GM19239 (cell line): ENCODE measurements at regions not wholly inside any gene's neighbourhood (a gene's known extent, or its start where the extent isn't known, plus 50 kb on each side); places are given as distances from the start of the nearest gene placed in this dataset.

ENCODE experiments used
- DNase-seq: peaks from one replicate; pipeline ENCODE4 v3.0.0; 2011; ENCODE audit warnings: low spot score; ENCODE audit not compliant: insufficient read length
- FAIRE-seq: peaks from 2 replicates; lab custom pipeline; 2011; peaks lifted over from hg19 to GRCh38; lab: Jason Lieb, UNC

DNA sequence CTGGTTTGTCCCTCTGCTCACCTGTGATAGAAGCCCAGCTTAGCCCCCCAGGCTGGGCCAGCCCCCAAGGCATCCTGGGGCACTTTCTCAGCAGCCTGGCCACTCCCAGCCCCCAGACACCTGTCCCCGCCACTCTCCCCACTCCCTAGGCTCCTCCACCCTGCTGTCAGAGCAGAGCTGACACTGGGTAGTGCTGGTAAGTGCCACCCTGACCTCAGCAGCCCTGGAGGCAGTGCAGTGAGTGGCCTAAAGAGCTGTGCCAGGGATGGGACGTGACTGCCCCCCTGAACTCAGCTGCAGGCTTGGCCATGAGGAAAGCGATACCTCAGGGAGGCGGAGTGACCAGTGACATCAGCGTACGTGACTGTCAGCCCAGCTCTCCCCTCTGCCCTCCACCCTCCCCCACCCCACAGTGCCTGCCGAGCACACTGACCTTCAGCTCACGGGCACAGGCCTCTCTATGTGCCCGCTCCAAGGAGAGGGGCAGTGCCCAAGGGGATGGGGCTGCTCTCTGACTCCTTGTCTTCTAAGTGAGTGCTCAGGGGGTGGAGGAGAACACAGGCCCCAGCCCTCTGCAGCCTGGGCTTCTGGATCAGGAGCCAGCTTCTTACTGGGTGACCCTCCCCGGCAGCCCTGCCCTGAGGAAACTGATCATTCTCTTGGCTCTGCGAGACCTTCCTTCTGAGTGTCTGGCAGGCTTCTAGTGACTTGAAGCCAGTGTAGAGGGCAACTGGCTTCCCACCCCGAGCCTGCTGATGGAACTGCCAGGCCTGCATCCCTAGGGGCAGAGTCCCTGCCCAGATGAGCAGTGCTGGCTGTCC is 172.7 kb downstream of the MRPL14 start:
- no peak for FAIRE-seq
- no peak for DNase-seq

DNA sequence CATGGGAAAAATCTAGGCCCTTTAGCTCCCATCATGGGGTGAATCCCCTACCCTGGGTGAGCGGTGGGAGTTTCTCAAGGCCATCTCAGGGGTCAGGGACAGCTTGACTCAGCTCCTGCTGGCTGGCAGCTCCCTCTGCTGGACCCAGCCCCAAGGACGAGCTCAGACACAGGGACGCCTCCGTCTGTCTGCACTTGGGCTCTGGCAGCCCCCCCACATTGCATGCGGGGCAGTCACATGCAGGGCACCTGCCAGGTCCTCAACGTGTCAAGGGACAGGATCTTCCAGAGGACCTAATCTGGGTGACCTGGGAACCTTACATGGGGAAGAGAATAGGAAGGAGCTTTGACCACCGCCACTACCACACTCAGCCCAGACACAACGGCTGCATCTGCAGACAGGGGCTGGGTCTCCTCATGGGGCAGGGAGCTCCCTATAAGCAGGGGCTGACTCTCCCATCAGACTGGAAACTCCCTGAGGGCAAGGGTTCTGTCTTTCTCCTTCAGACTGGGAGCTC is 173.4 kb downstream of the MRPL14 start:
- no peak for FAIRE-seq
- no peak for DNase-seq

DNA sequence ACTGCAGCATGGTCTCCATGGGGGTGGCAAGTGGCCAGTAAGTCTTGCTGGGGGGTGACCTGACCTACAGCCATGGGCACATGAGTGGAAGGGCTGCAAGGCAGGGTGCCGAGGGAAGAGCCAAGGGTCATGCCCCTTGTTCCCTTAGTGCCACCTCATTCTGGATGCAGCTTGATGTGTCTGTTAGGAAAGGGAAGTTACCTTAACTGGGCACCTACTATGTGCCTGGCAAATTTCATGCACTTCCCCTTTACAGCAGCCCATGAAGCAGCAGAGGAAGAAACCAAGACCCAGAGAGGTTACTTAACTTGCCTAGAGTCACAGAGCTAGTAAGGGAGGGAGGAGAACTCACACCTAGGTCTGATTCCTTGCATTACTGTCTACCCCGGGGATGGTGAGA is 174.0 kb downstream of the MRPL14 start:
- DNase-seq (no peak), FAIRE-seq (no peak)

DNA sequence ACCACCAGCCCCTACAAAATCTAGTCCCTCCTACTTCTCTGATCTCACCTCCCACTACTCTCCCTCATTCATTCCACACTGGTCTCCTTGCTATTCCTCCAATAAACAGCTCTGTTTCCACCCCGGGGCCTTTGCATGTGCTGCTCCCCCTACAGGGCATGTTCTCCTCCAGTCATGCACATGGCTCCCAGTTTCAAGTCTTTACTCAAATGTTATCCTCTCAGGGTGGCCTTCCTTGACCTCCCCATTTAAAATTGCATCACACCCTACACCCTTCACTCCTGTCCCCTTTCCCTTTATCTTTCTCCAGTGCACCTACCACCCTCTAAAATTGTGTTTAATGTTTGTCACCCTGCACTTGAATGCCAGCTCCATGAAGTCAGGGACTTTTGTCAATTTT is 174.5 kb downstream of the MRPL14 start:
- FAIRE-seq, result no peak

DNA sequence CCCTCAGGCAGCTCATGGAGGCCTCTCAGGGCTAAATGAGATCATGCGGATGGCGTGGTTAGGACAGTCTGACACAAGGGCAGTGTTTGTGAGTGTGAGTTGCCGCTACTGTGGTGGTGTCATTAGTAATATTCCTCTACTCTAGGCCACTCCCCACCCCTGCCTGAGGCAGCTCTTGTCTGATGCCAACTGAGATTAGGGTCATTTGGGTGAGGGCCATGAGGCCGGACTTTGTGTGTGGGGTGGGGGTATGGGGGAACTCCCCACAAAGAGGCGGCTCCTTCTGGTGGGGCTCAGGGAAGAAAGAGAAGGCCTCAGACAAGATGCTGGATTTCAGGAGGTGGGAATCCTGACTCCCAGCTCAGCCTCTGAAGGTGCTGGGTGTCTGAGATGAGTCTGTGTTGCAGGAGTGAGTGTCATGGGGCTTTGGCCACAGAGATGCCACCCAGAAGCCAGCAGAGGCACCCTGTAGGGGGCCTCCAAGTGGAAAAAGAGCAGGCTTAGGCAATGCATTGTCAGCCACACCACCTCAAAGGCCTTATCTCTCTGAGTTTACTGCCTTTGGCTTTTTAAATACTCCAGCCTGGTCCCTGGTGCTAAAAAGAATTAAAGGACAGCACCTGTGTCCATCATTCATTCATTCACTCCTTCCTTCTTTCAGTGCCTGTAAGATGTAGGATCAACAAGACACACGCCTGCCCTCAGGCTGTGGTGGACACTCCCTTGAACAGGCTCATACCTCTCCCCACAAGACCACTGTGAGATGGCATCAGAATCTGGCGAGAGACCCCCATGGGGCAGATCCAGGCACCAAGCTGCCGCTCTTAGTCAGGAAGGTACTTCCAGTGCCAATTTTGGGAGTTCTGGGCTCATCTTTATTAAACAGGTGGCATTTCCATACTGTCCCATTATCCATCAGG is 175.2 kb downstream of the MRPL14 start:
- no peak for DNase-seq
- FAIRE-seq, result no peak

More for the DNA sequence above, 174.5 kb downstream of the MRPL14 start:
- DNase-seq, result no peak

DNA sequence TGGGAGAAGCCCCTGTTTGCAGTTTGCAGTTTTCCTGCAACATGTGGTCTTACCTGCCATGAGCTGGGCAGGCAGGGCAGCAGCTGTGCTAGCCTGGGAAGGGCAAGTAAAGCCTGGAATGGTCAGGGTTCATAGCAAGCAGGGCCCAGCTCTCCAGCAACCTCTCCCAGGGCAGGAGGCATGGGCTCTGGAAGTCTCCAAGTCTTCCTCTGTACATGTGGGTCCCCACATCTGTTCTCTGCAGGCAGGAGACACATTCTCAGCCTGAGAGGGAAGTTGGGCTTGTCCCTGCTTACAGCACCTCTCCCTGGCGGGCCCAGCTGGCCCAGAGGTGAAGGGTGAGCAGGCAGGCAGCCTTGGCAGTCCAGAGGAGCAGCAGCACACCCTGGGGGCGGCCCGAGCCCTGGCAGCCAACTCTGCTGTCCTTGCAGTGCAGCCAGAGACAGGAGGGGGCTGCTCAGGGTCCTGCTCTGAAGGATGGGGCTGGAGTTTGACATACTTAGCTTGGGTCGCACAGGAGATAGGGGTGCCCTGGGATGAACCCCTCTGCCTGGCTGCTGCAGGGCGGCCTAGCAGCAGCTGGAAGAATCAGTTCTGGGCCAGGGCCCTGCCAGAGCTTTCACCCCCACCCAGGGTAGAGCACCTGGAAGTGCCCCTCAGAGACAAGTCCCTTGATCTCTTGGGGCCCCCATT is 176.0 kb downstream of the MRPL14 start:
- no peak for DNase-seq
- no peak for FAIRE-seq

DNA sequence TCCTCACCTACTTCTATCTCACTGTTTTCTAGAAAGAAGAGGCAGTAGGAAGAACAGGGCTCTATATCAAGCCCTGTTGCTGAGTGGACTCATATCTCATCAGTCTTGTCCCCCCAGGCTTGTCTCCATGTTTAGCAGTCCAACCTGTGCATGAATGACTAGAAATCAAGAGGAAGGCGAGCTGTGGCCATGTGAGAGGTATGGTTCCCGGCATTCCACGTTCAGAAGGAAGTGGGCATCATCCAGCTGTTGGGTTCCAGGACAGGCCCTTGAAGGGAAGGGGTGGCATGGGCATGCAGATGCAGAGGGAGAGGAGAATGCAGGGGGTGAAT is 176.6 kb downstream of the MRPL14 start:
- DNase-seq, result no peak
- FAIRE-seq, result no peak

DNA sequence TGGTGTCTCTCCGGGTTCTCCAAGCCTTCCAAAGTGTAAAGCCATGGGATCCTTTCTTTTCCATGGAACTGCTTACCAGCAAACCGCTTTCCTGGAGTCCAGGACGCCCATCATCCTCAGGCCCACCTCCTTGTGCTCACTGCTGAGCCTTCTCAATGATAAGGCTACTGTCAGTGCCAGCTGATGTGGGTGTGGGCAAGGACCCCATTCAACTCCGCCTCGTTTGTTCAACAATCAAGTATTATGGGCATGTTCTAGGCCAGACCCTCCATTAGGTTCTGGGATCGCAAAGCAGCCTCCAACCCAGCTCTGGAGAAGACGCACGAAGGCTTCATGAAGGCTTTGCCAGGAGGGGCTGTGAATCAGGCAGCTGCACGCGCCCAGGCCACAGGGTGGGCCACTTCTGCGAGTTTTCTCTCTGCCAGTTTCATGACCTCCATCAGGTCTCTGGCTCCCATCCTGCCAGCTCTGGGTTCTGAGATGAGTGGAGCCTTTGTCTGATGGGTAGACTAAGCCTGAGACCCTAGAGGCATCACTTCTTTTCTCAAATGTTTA is 177.1 kb downstream of the MRPL14 start:
- FAIRE-seq, result no peak
- DNase-seq, result no peak

DNA sequence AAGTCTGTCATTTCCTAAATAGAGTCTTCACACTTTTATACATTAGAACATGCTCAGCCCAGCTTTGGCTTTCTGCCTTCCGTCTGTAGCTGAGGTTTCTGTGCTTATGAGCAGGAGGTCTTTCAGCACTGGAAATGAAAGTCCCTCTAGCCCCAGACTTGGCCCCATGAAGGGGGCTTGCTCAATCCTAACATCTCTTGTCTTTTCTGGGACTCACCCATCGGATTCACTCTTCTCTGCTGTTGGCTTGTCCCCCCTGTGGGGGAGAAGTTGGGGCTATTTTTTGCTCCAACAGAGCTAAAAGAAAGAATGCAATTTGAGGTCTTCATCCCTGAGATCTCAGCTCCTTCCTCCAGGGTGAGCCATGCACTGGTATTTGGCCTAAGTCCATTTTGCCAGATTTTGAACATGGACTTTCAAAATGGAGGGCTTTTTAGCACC is 177.7 kb downstream of the MRPL14 start:
- no peak for FAIRE-seq
- no peak for DNase-seq

DNA sequence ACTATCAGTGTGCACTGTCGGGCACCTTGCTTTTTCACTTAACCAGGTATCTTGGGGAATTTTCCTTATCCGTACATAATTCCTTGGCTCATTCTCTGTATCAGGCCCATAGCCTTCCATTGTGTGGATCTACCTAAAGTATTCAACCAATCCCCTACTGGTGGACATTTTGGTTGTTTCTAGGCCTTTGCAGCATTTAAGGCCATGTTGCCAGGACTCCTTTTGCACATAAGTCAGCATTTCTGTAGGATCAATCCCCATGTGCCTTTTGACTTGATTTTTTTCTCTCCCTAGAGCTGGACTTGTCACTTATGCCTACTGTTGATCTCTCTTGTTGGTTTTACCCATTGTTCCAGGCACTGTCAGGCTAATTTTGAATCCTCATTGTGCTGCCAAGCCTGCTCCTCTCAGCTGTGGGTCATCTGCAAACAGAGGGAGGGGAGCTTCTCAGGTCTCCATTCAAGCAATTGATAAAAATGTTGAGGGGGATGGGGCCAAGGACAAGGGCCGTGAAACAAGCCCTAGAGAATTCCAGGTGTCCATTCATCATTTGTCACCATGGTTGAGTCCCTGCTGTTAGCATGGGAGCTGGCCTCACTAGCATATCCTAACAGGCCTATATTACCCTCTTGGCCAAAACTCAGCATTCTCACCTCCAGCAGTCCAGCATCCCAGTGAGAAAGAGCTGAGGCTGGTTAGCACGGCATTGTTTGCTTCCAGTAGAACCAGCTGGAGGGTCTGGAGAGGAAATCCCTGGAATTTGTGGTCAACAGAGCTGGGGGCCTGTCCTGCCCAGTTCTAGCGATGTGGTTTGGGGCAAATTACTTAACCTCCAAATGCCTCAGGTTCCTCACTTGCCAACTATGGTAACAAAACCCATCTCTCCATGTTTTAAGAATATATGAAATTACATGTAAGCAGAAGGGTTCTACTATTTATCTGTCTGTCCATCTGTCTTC is 178.4 kb downstream of the MRPL14 start:
- FAIRE-seq (no peak), DNase-seq (no peak)

DNA sequence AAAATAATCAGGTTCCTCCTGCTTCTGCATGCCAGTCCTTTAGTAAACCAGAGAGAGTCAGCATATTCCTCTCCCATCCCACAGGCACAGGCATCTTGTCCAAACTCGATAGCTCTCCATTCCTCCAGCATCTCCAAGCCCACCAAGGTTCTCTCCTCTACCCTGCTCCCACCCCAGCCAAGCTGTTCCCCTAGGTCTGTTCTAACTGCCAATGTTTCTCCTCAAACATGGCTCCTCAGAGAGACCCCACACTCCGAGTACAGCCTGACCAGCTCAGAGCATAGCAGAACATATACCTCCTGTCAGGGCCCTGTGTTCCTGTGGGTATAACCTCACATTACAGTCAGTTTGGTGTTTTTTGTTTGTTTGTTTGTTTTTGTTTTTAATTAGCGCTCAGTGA is 177.8 kb downstream of the VEGFA start:
- FAIRE-seq (no peak), DNase-seq (no peak)

DNA sequence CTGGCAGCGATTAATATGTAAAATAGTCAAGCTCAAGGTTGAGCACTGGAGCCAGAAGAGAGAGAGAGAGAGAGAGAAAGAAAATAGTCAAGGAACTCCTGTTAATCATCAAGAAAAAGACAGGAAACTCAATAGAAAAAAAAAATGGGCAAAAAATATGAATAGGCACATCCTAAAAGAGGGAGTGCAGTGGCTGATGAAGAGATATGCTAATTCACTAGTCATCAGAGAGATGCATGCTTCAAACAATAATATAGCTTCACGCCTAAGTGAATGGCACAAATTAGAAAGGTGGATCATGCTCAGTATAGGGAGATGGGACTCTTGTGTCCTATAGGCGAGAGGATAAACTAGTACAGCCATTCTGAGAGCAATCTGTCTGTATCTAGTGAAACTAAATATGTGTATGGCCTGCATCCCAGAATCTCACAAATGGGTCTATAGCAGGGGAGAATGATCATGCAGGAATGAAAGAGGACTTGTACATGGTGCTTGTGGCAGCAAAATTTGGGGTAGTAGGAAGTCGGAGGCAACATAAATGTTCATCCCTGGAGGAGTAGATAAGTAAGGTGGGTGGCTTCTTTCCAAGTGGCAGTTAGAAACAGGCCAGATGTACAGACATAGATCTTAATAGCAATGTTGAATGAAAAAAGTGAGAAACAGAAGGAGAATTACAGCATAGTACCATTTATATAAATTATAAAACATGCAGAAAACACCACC is 176.8 kb downstream of the VEGFA start:
- DNase-seq (no peak), FAIRE-seq (no peak)

DNA sequence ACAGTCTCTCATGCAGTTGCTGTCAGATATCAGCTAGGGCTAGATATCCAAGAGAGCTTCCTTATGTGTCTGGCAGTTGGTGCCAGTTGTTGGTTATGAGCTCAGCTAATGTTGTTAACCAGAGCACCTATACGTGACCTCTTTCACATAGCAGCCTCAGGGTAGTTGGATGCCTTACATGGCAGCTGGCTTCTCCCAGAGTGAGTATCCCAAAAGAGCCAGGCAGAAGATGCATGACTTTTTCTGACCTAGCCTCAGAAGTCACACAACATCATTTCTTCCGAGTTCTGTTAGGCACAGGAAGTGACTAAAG is 175.7 kb downstream of the VEGFA start:
- DNase-seq (no peak), FAIRE-seq (no peak)

DNA sequence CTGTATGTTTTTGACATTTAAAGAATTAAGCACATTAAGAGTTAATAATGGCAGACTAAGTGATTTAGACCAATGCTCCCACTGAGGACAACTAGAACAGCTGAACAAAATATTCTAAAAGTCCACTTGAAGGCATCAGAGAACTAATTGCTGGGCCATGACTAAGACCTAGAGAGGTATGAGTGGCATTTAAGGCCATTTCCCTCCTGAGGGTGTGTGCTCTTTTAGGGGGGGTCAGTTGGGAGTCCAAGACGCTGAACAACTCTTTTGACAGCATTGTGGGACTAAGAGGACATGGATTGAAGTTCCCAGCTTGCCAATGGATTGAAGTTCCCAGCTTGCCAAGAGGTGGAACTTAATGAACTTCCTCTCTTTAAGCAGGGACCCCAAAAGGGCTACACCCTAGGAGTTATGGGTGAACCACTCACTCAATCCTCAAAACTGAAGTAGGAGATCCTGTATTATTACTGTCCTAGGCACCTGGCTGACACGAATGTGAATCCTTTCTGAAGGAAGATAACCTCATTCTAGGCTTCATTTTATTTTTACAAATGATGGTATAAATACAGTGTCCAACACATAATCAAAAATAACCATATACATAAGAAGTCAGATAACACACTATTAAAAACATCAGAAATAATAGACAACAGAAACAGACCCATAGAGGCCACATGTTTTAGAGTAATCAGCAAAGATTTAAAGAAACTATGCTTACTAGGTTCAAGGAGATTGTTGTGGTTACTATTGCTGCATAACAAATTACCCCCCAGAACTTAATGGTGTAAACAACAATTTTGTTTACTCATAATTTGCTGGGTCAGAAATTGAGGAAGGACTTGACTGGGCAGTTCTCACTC is 175.1 kb downstream of the VEGFA start:
- no peak for FAIRE-seq
- no peak for DNase-seq

DNA sequence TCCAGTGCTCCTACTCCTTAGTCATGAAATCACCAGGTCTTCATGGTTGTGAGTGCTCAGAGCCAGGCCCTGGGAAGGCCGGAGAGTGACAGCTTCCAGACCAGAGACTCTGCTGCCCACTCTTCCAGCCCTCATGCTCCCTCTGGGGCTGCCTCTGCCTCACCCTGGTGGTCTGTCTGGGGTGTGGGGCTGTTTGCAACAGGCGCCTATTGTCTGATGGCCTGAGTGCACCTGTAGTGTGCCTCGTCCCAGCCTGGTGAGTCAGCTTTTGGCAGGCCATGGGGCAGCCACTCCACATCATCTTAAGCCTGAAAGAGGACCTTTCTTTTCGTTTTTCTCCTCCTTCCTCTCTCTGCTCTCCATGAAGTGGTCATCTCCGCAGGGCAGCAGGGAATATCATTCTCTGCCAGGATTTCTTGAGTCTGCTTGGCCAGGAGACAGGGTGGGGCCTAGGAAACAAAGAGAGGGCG is 173.8 kb downstream of the VEGFA start:
- no peak for FAIRE-seq
- DNase-seq, result no peak

DNA sequence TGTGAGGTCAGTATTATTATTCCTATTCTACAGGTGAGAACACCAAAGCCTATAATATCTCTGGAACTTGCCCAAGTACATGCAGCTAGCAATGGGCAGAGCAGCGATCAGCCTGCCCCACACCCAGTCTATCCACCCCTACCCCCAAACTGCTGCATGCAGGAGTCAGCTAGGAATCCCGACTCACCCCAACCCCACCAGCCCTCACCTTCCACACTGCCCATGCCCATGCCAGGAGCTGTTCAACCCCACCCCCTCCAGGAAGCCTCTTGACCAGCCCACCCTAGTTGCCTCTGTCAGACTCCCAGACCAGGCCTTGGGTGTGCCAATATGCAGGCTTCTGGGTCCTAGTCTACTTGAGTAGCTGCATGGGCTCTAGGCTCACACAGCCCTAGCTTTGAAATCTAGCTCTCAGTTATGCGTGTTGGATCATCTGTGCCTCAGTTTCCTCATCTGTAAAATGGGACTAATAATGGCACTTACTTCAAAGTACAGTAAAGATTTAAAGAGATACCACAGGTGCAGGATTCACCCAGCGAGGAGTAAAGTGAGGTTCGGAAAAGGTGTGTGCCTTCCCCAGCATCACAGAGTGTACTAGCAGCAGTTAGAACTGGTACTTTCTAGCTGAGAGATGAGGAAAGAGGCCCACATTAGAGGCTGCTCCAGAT is 173.2 kb downstream of the VEGFA start:
- FAIRE-seq (no peak), DNase-seq (no peak)

DNA sequence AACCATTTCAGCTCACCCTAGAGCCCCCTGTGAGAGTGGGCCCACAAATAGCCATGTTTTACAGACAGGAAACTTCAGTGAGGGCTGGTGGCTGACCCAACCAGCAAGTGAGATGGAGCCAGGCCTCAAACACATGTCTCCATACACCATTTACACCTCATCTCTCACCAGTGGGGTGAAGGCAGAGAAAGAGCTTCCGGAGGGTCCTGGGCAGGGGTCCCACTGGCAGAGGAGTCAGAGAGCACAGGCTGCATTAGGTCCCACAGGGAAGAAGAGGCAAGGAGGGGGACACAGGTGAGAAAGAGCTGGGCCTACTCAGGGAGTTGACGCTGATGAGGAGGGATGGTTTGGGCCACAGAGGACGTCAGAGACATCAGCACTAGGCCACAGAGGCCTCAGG is 172.6 kb downstream of the VEGFA start:
- FAIRE-seq, result no peak
- DNase-seq, result no peak
